ENCODE measurements at regions not wholly inside any gene's neighbourhood (a gene's known extent, or its start where the extent isn't known, plus 50 kb on each side); places are given as distances from the start of the nearest gene placed in this dataset.

GRCh38 chr5:116778032-116778431 is 203.4 kb upstream of the SEMA6A start:
- TF ChIP-seq POLR2AphosphoS5 (IDR thresholded peaks at IDR 0.05) (no peak), POLR2A (IDR thresholded peaks at IDR 0.05) (no peak)
- TF ChIP-seq, protein P1, sequence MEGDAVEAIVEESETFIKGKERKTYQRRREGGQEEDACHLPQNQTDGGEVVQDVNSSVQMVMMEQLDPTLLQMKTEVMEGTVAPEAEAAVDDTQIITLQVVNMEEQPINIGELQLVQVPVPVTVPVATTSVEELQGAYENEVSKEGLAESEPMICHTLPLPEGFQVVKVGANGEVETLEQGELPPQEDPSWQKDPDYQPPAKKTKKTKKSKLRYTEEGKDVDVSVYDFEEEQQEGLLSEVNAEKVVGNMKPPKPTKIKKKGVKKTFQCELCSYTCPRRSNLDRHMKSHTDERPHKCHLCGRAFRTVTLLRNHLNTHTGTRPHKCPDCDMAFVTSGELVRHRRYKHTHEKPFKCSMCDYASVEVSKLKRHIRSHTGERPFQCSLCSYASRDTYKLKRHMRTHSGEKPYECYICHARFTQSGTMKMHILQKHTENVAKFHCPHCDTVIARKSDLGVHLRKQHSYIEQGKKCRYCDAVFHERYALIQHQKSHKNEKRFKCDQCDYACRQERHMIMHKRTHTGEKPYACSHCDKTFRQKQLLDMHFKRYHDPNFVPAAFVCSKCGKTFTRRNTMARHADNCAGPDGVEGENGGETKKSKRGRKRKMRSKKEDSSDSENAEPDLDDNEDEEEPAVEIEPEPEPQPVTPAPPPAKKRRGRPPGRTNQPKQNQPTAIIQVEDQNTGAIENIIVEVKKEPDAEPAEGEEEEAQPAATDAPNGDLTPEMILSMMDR (IDR thresholded peaks at IDR 0.05 in 8 of 11, conservative IDR thresholded peaks at IDR 0.05 in 3 of 11), result no peak
- DNase-seq, result no peak

GRCh38 chr5:116773926-116774325 is 199.3 kb upstream of the SEMA6A start:
- intact Hi-C loops (cut with DNase I; ENCODE audit: low total_unique reads), result no loop called here
- H3K36me3 ChIP-seq, result no peaks in the 10 kb centered on the region
- no peak for DNase-seq
- H3K4me1 ChIP-seq, result peaks cover 0 to 9% (median 2%) of the 10 kb centered on the region in 6 donors
- H3K27me3 ChIP-seq (replicated peaks in 1 of 7), result no peaks in the 10 kb centered on the region
- WGBS, 5 donors, result 81 to 87% (median 87%) methylated on average over 5 of the region's 5 CpGs
- no peak overlapping the region for H3K27ac ChIP-seq
- TF ChIP-seq POLR2A (IDR thresholded peaks at IDR 0.05) (no peak), POLR2AphosphoS5 (IDR thresholded peaks at IDR 0.05) (no peak)
- TF ChIP-seq, protein P1 (IDR thresholded peaks at IDR 0.05 in 8 of 11, conservative IDR thresholded peaks at IDR 0.05 in 3 of 11), result no peak
- H3K4me3 ChIP-seq, result no peak overlapping the region
- H3K9me3 ChIP-seq, result no peaks in the 10 kb centered on the region

More at GRCh38 chr5:116778032-116778431, 203.4 kb upstream of the SEMA6A start:
- Histone ChIP-seq H3K4me1 (peaks cover 0 to 10% (median 0%) of the 10 kb centered on the region in 6 donors), H3K27me3 (replicated peaks in 1 of 7) (no peaks in the 10 kb centered on the region), H3K36me3 (no peaks in the 10 kb centered on the region), H3K4me3 (no peak overlapping the region), H3K27ac (peak overlapping the region in 1 of 8 donors; percentile 4), H3K9me3 (peaks cover 0 to 10% (median 0%) of the 10 kb centered on the region in 8 donors)
- intact Hi-C loops (cut with DNase I; ENCODE audit: low total_unique reads), result no loop called here
- 46 to 65% (median 53%) methylated on average over 6 to 10 of the region's 10 CpGs for WGBS, 5 donors

DNA sequence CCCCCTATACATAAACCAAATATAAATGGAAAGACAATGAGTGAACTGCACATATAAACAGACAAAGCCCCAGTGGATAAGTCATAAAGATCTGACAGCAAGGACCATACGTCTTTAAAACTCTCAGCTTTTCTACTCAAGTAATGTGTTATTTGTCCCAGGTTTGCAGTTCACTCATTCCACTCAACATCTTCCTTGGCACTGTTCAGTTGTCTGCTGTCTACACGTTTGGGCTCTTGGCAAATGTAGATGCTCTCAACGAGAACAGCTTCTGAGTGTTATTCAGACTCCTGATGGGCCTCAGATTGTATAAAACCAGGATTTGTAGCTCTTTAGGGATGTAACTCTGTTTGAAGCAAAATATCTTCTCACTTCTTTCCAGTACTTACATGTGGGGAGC is 198.2 kb upstream of the SEMA6A start:
- intact Hi-C loops (cut with DNase I; ENCODE audit: low total_unique reads), result no loop called here
- 66 to 91% (median 80%) methylated on average over 3 of the region's 3 CpGs for WGBS, 5 donors

GRCh38 chr5:116772152-116772501 is 197.5 kb upstream of the SEMA6A start:
- Histone ChIP-seq H3K36me3 (no peaks in the 10 kb centered on the region), H3K27ac (no peak overlapping the region), H3K4me3 (no peak overlapping the region), H3K9me3 (no peaks in the 10 kb centered on the region), H3K27me3 (replicated peaks in 1 of 7) (no peaks in the 10 kb centered on the region), H3K4me1 (peaks cover 0 to 4% (median 0%) of the 10 kb centered on the region in 6 donors)
- intact Hi-C loops (cut with DNase I; ENCODE audit: low total_unique reads), result no loop called here
- no peak for DNase-seq
- TF ChIP-seq POLR2AphosphoS5 (IDR thresholded peaks at IDR 0.05) (no peak), POLR2A (IDR thresholded peaks at IDR 0.05) (no peak)
- TF ChIP-seq, protein P1 (IDR thresholded peaks at IDR 0.05 in 8 of 11, conservative IDR thresholded peaks at IDR 0.05 in 3 of 11), result no peak
- 89 to 98% (median 94%) methylated on average over 1 of the region's 1 CpG for WGBS, 5 donors

More for the DNA sequence above, 198.2 kb upstream of the SEMA6A start:
- Histone ChIP-seq H3K4me3 (no peak overlapping the region), H3K27me3 (replicated peaks in 1 of 7) (no peaks in the 10 kb centered on the region), H3K4me1 (peaks cover 0 to 4% (median 0%) of the 10 kb centered on the region in 6 donors), H3K27ac (no peak overlapping the region), H3K9me3 (no peaks in the 10 kb centered on the region), H3K36me3 (no peaks in the 10 kb centered on the region)
- no peak for DNase-seq
- TF ChIP-seq, protein P1 (IDR thresholded peaks at IDR 0.05 in 8 of 11, conservative IDR thresholded peaks at IDR 0.05 in 3 of 11), result no peak
- no peak for TF ChIP-seq POLR2AphosphoS5 (IDR thresholded peaks at IDR 0.05)
- no peak for TF ChIP-seq POLR2A (IDR thresholded peaks at IDR 0.05)

All from spleen (tissue), 11 donors.